ENCODE measurements at regions not wholly inside any gene's neighbourhood (a gene's known extent, or its start where the extent isn't known, plus 50 kb on each side); places are given as distances from the start of the nearest gene placed in this dataset.

DNA sequence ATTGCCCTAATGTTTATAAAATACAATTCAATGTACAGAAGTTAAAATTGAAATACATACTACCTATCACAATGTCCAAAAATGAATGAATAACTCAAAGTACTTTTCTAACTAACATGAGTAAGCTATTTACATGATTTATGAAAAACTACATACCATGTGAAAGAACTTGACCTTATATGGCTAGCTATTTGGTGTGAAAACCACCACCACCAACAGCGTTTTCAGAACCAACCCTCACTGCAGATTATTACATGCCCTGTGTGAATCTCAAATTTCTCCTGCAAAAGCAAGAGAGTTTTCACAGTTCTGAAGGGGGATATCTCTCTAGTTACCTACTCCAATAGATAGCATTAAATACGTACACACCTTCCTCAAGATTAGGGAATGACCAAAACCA, 198.5 kb downstream of the SPATA18 start:
- no peak for TF ChIP-seq EZH2 (IDR thresholded peaks at IDR 0.05; ENCODE audit: low read depth, low read length, severe bottlenecking)
- TF ChIP-seq EP300 (IDR thresholded peaks at IDR 0.05; ENCODE audit: borderline replicate concordance in 1 of 2, low read depth in 2 of 2, low read length in 2 of 2), result no peak
- TF ChIP-seq CTCF (IDR thresholded peaks at IDR 0.05; ENCODE audit: control extremely low read depth in 1 of 3, insufficient read depth in 1 of 3, low read depth in 1 of 3, low read length in 3 of 3), result no peak
- TF ChIP-seq SAP30 (IDR thresholded peaks at IDR 0.05; ENCODE audit: insufficient read depth, insufficient replicate concordance, low read length), result no peak
- no peak for TF ChIP-seq TAF1 (IDR thresholded peaks at IDR 0.05; ENCODE audit: low read depth, low read length)
- no peak for TF ChIP-seq POLR2AphosphoS5 (IDR thresholded peaks at IDR 0.05; ENCODE audit: low read depth, low read length)
- no peak for TF ChIP-seq EGR1 (IDR thresholded peaks at IDR 0.05; ENCODE audit: borderline replicate concordance, low read depth, low read length)
- TF ChIP-seq GABPA (IDR thresholded peaks at IDR 0.05; ENCODE audit: borderline replicate concordance, insufficient read depth, low read length), result no peak
- no peak for TF ChIP-seq KDM5A (IDR thresholded peaks at IDR 0.05; ENCODE audit: low read length)
- TF ChIP-seq POLR2A (IDR thresholded peaks at IDR 0.05; ENCODE audit: control extremely low read depth in 1 of 2, low read depth in 2 of 2, low read length in 2 of 2), result no peak
- no peak for TF ChIP-seq RXRA (IDR thresholded peaks at IDR 0.05; ENCODE audit: insufficient read depth, low read depth, low read length)
- no peak for TF ChIP-seq SUZ12 (IDR thresholded peaks at IDR 0.05; ENCODE audit: low read length)
- TF ChIP-seq CBX5 (IDR thresholded peaks at IDR 0.05; ENCODE audit: low read depth, low read length), result no peak

Data from H1 (cell line).